ENCODE measurements at regions not wholly inside any gene's neighbourhood (a gene's known extent, or its start where the extent isn't known, plus 50 kb on each side); places are given as distances from the start of the nearest gene placed in this dataset.
A peak's percentile ranks its signal among the peaks of the same experiment; 100 is the strongest.

- no peaks in the 10 kb centered on the region for H3K4me1 Mint-ChIP-seq
- no peak overlapping the region for H3K27ac Mint-ChIP-seq
- no peaks in the 10 kb centered on the region for H3K36me3 Mint-ChIP-seq (ENCODE audit: low read depth)
- peaks cover 8% of the 10 kb centered on the region for H3K9me3 Mint-ChIP-seq
- H3K27me3 Mint-ChIP-seq, result no peaks in the 10 kb centered on the region
- DNase-seq, result no peak
- H3K4me3 Mint-ChIP-seq, result no peak overlapping the region
- ChIA-PET POLR2A (no interaction called here), CTCF (no interaction called here)
Observed at GRCh38 chr16:64437706-64438324, 684.0 kb downstream of the CDH11 start.

- Mint-ChIP-seq H3K4me1 (no peaks in the 10 kb centered on the region), H3K9me3 (peaks cover 11% of the 10 kb centered on the region), H3K4me3 (no peak overlapping the region), H3K36me3 (ENCODE audit: low read depth) (no peaks in the 10 kb centered on the region), H3K27ac (no peak overlapping the region), H3K27me3 (no peaks in the 10 kb centered on the region)
- no peak for DNase-seq
- POLR2A ChIA-PET, result no interaction called here
- CTCF ChIA-PET, result no interaction called here
Observed at GRCh38 chr16:64434526-64435069, 687.3 kb downstream of the CDH11 start.

GRCh38 chr16:64428463-64429113 lies 693.3 kb downstream of the CDH11 start:
- ChIA-PET CTCF (interaction anchor here (1.1 kb wide), 1 partner anchor 12 kb away, joined by 4 read pairs; no protein-coding TSS in a partner anchor), POLR2A (no interaction called here)
- H3K9me3 Mint-ChIP-seq, result peaks cover 9% of the 10 kb centered on the region
- no peak for DNase-seq
- H3K4me1 Mint-ChIP-seq, result no peaks in the 10 kb centered on the region
- H3K4me3 Mint-ChIP-seq, result no peak overlapping the region
- no peak overlapping the region for H3K27ac Mint-ChIP-seq
- H3K36me3 Mint-ChIP-seq (ENCODE audit: low read depth), result no peaks in the 10 kb centered on the region
- H3K27me3 Mint-ChIP-seq, result no peaks in the 10 kb centered on the region

- Mint-ChIP-seq H3K9me3 (peaks cover 9% of the 10 kb centered on the region), H3K27ac (no peak overlapping the region), H3K4me1 (no peaks in the 10 kb centered on the region), H3K27me3 (no peaks in the 10 kb centered on the region), H3K36me3 (ENCODE audit: low read depth) (no peaks in the 10 kb centered on the region), H3K4me3 (no peak overlapping the region)
- POLR2A ChIA-PET, result no interaction called here
- CTCF ChIA-PET, result no interaction called here
- DNase-seq, result no peak
Observed at GRCh38 chr16:64426131-64426666, 695.7 kb downstream of the CDH11 start.

GRCh38 chr16:64425381-64425780 lies 696.5 kb downstream of the CDH11 start:
- Mint-ChIP-seq H3K27me3 (no peaks in the 10 kb centered on the region), H3K36me3 (ENCODE audit: low read depth) (no peaks in the 10 kb centered on the region), H3K4me1 (no peaks in the 10 kb centered on the region), H3K27ac (no peak overlapping the region), H3K4me3 (no peak overlapping the region), H3K9me3 (peaks cover 9% of the 10 kb centered on the region)
- DNase-seq, result no peak
- CTCF ChIA-PET, result no interaction called here
- POLR2A ChIA-PET, result no interaction called here

- Mint-ChIP-seq H3K36me3 (ENCODE audit: low read depth) (no peaks in the 10 kb centered on the region), H3K4me1 (no peaks in the 10 kb centered on the region), H3K27ac (no peak overlapping the region), H3K27me3 (no peaks in the 10 kb centered on the region), H3K4me3 (no peak overlapping the region), H3K9me3 (peaks cover 13% of the 10 kb centered on the region)
- ChIA-PET CTCF (no interaction called here), POLR2A (no interaction called here)
- DNase-seq, result no peak
Observed at GRCh38 chr16:64422259-64422658, 699.6 kb downstream of the CDH11 start.

GRCh38 chr16:64421515-64421914 lies 700.3 kb downstream of the CDH11 start:
- no peak for DNase-seq
- ChIA-PET POLR2A (no interaction called here), CTCF (no interaction called here)
- peaks cover 3% of the 10 kb centered on the region for H3K4me1 Mint-ChIP-seq
- no peak overlapping the region for H3K27ac Mint-ChIP-seq
- no peak overlapping the region for H3K4me3 Mint-ChIP-seq
- H3K27me3 Mint-ChIP-seq, result no peaks in the 10 kb centered on the region
- no peaks in the 10 kb centered on the region for H3K36me3 Mint-ChIP-seq (ENCODE audit: low read depth)
- H3K9me3 Mint-ChIP-seq, result peaks cover 17% of the 10 kb centered on the region

- no peak for DNase-seq
- ChIA-PET CTCF (no interaction called here), POLR2A (no interaction called here)
- no peak overlapping the region for H3K4me3 Mint-ChIP-seq
- peaks cover 6% of the 10 kb centered on the region for H3K4me1 Mint-ChIP-seq
- H3K27me3 Mint-ChIP-seq, result no peaks in the 10 kb centered on the region
- peaks cover 20% of the 10 kb centered on the region for H3K9me3 Mint-ChIP-seq
- H3K27ac Mint-ChIP-seq, result no peak overlapping the region
- no peaks in the 10 kb centered on the region for H3K36me3 Mint-ChIP-seq (ENCODE audit: low read depth)
Observed at GRCh38 chr16:64419832-64420231, 702.0 kb downstream of the CDH11 start.

GRCh38 chr16:64417711-64418227 lies 704.1 kb downstream of the CDH11 start:
- POLR2A ChIA-PET, result no interaction called here
- H3K4me3 Mint-ChIP-seq, result no peak overlapping the region

GRCh38 chr16:64416216-64417005 lies 705.5 kb downstream of the CDH11 start:
- CTCF ChIA-PET, result no interaction called here
- no peaks in the 10 kb centered on the region for H3K36me3 Mint-ChIP-seq (ENCODE audit: low read depth)
- H3K9me3 Mint-ChIP-seq, result peaks cover 21% of the 10 kb centered on the region
- peaks cover 6% of the 10 kb centered on the region for H3K4me1 Mint-ChIP-seq
- POLR2A ChIA-PET, result no interaction called here
- no peak overlapping the region for H3K27ac Mint-ChIP-seq
- H3K4me3 Mint-ChIP-seq, result no peak overlapping the region
- no peaks in the 10 kb centered on the region for H3K27me3 Mint-ChIP-seq
- no peak for DNase-seq

More at GRCh38 chr16:64417711-64418227, 704.1 kb downstream of the CDH11 start:
- Mint-ChIP-seq H3K27me3 (no peaks in the 10 kb centered on the region), H3K36me3 (ENCODE audit: low read depth) (no peaks in the 10 kb centered on the region), H3K9me3 (peaks cover 21% of the 10 kb centered on the region), H3K4me1 (peaks cover 6% of the 10 kb centered on the region), H3K27ac (no peak overlapping the region)
- CTCF ChIA-PET, result no interaction called here
- no peak for DNase-seq

- Mint-ChIP-seq H3K9me3 (peaks cover 19% of the 10 kb centered on the region), H3K27ac (no peak overlapping the region), H3K4me3 (no peak overlapping the region), H3K36me3 (ENCODE audit: low read depth) (no peaks in the 10 kb centered on the region), H3K4me1 (peaks cover 6% of the 10 kb centered on the region), H3K27me3 (no peaks in the 10 kb centered on the region)
- ChIA-PET POLR2A (no interaction called here), CTCF (no interaction called here)
- DNase-seq, result no peak
Observed at GRCh38 chr16:64412578-64413280, 709.1 kb downstream of the CDH11 start.

- Mint-ChIP-seq H3K9me3 (peaks cover 22% of the 10 kb centered on the region), H3K4me3 (no peak overlapping the region), H3K4me1 (no peaks in the 10 kb centered on the region), H3K36me3 (ENCODE audit: low read depth) (no peaks in the 10 kb centered on the region), H3K27me3 (no peaks in the 10 kb centered on the region), H3K27ac (peak overlapping the region; percentile 16)
- CTCF ChIA-PET, result no interaction called here
- POLR2A ChIA-PET, result no interaction called here
- no peak for DNase-seq
Observed at GRCh38 chr16:64410306-64410705, 711.6 kb downstream of the CDH11 start.
